Tibial nerve (tissue), 4 donors: ENCODE measurements at regions not wholly inside any gene's neighbourhood (a gene's known extent, or its start where the extent isn't known, plus 50 kb on each side); places are given as distances from the start of the nearest gene placed in this dataset.

ENCODE experiments used
- DNase-seq, 2 donors: peaks; one replicate each; pipeline ENCODE4 v3.0.0-alpha.2; 2019; ENCODE audit warnings: low spot score in 2 of 2
- H3K27ac ChIP-seq, 4 donors: fragments of 200-600 bp; sonication (generic) in 3 of 4; one replicate each; pipeline ENCODE4 v1.5.1; 2017 to 2019; ENCODE audit warnings: mild to moderate bottlenecking in 1 of 4
- H3K27me3 ChIP-seq, 2 donors: fragments of 200-600 bp; sonication (generic) in 1 of 2; one replicate each; pipeline versions ENCODE4 v1.5.1 to v1.6.0; 2017 to 2019
- H3K36me3 ChIP-seq, 3 donors: fragments of 200-600 bp; sonication (generic); one replicate each; pipeline ENCODE4 v1.5.1; 2018 to 2019
- H3K4me1 ChIP-seq, 4 donors: fragments of 200-600 bp; sonication (generic) in 3 of 4; one replicate each; pipeline ENCODE4 v1.5.1; 2017 to 2019
- H3K4me3 ChIP-seq, 4 donors: fragments of 200-600 bp; sonication (generic) in 3 of 4; one replicate each; pipeline ENCODE4 v1.5.1; 2017 to 2019; ENCODE audit warnings: mild to moderate bottlenecking in 1 of 4, moderate library complexity in 1 of 4
- H3K9me3 ChIP-seq, 4 donors: fragments of 200-600 bp; sonication (generic) in 3 of 4; one replicate each; pipeline ENCODE4 v1.5.1; 2017 to 2019
- EP300 ChIP-seq, 2 donors: sonication (generic); formaldehyde crosslinking; IDR thresholded peaks; one replicate each; pipeline ENCODE4 v1.6.1; 2017; ENCODE audit warnings: antibody characterized with exemption in 2 of 2, mild to moderate bottlenecking in 1 of 2
- POLR2A ChIP-seq, 2 donors: fragments of 450-650 bp; IDR thresholded peaks; one replicate each; pipeline ENCODE4 v1.6.1; 2017; ENCODE audit warnings: antibody characterized with exemption in 2 of 2, mild to moderate bottlenecking in 2 of 2, moderate library complexity in 2 of 2
- WGBS, 2 donors: methylation state at CpG; one replicate each; pipeline ENCODE4 v1.1.5; 2018; 5-methylcytosine and 5-hydroxymethylcytosine counted together
- TF ChIP-seq, protein P1 (sequence below), 5 experiments: fragments of 200-600 bp in 3 of 5; fragments of 450-650 bp in 2 of 5; sonication (generic) in 3 of 5; IDR thresholded peaks; one replicate each; pipeline ENCODE4 v1.5.1; 2016 to 2019; ENCODE audit warnings: antibody characterized with exemption in 5 of 5, mild to moderate bottlenecking in 3 of 5, moderate library complexity in 2 of 5

GRCh38 chr5:31033295-31033694 lies 160.2 kb upstream of the CDH6 start:
- Histone ChIP-seq H3K9me3 (no peaks in the 10 kb centered on the region), H3K36me3 (no peaks in the 10 kb centered on the region), H3K27ac (no peak overlapping the region), H3K27me3 (no peaks in the 10 kb centered on the region), H3K4me1 (no peaks in the 10 kb centered on the region), H3K4me3 (no peak overlapping the region)
- TF ChIP-seq POLR2A (IDR thresholded peaks at IDR 0.05) (no peak), EP300 (IDR thresholded peaks at IDR 0.05) (no peak)
- TF ChIP-seq, protein P1, sequence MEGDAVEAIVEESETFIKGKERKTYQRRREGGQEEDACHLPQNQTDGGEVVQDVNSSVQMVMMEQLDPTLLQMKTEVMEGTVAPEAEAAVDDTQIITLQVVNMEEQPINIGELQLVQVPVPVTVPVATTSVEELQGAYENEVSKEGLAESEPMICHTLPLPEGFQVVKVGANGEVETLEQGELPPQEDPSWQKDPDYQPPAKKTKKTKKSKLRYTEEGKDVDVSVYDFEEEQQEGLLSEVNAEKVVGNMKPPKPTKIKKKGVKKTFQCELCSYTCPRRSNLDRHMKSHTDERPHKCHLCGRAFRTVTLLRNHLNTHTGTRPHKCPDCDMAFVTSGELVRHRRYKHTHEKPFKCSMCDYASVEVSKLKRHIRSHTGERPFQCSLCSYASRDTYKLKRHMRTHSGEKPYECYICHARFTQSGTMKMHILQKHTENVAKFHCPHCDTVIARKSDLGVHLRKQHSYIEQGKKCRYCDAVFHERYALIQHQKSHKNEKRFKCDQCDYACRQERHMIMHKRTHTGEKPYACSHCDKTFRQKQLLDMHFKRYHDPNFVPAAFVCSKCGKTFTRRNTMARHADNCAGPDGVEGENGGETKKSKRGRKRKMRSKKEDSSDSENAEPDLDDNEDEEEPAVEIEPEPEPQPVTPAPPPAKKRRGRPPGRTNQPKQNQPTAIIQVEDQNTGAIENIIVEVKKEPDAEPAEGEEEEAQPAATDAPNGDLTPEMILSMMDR (IDR thresholded peaks at IDR 0.05): no peak
- DNase-seq: no peak
- 41 to 49% methylated on average over 1 of the region's 1 CpG for WGBS, 2 donors

DNA sequence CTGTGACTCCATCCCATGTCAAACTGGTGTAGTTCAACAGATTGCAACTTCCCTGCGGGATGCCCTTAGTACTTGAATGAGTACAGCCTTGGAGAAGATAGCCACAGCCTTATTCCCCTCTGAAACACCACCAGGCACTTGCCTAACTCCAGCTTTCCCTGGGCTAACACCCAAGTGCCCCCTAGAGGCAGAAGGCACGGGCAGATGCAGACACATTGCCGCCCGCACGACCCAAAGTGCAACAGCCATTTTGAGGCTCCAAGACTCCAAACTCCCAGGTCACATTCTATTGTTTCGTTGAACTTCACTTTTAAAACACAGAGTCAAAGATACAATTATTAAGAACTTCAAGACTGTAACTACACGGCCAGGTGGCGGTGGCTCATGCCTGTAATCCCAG lies 163.6 kb upstream of the CDH6 start:
- Histone ChIP-seq H3K4me3 (no peak overlapping the region), H3K36me3 (no peaks in the 10 kb centered on the region), H3K4me1 (no peaks in the 10 kb centered on the region), H3K27me3 (no peaks in the 10 kb centered on the region), H3K9me3 (no peaks in the 10 kb centered on the region), H3K27ac (no peak overlapping the region)
- no peak for DNase-seq
- WGBS, 2 donors: 90 to 91% methylated on average over 8 of the region's 8 CpGs
- TF ChIP-seq, protein P1 (IDR thresholded peaks at IDR 0.05): no peak
- TF ChIP-seq EP300 (IDR thresholded peaks at IDR 0.05) (no peak), POLR2A (IDR thresholded peaks at IDR 0.05) (no peak)

DNA sequence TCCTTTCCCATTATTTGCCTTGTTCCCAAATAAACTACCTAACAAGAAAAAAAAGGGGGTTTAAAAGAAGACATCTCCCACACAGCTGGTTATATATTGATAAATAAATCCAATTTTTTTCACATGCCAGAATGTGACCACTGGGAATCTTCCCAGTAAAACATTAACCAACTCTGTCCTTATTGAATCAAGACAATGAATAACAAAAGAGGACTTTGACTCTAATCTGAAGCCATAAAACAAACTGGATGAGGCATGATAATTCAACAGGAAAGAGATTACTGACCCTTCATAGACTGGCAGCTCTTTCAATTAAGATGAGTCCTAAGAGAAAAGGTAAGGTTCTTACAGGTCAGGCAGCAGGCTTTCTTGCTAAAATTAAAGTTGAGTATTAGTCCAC lies 165.8 kb upstream of the CDH6 start:
- Histone ChIP-seq H3K27me3 (no peaks in the 10 kb centered on the region), H3K4me3 (no peak overlapping the region), H3K27ac (no peak overlapping the region), H3K36me3 (no peaks in the 10 kb centered on the region), H3K4me1 (no peaks in the 10 kb centered on the region), H3K9me3 (no peaks in the 10 kb centered on the region)
- DNase-seq: no peak
- no peak for TF ChIP-seq POLR2A (IDR thresholded peaks at IDR 0.05)
- TF ChIP-seq, protein P1 (IDR thresholded peaks at IDR 0.05): no peak
- no peak for TF ChIP-seq EP300 (IDR thresholded peaks at IDR 0.05)

DNA sequence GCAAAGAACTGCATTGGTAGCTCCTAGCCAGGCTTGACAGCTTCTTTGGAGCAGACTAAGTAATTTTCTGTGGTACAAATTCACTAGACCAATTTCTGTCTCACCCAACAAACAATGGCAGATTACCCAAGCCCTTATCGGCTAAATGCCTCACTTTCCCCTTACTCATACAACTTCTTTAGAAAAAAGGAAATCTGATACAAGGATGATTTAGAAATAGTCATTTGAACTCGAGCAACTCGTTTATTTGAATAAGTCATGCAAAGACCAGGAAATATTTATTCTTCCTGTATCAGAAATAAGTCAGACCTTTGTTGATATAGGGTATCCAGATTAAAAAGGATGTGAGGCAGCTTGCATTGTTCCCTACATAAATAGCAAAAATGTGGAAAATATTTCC lies 170.4 kb upstream of the CDH6 start:
- H3K36me3 ChIP-seq: no peaks in the 10 kb centered on the region
- H3K27ac ChIP-seq: no peak overlapping the region
- no peaks in the 10 kb centered on the region for H3K4me1 ChIP-seq
- WGBS, 2 donors: 33 to 37% methylated on average over 3 of the region's 3 CpGs
- no peak for DNase-seq
- H3K9me3 ChIP-seq: no peaks in the 10 kb centered on the region
- TF ChIP-seq POLR2A (IDR thresholded peaks at IDR 0.05): no peak
- TF ChIP-seq, protein P1 (IDR thresholded peaks at IDR 0.05): no peak
- TF ChIP-seq EP300 (IDR thresholded peaks at IDR 0.05): no peak
- no peak overlapping the region for H3K4me3 ChIP-seq
- H3K27me3 ChIP-seq: no peaks in the 10 kb centered on the region

DNA sequence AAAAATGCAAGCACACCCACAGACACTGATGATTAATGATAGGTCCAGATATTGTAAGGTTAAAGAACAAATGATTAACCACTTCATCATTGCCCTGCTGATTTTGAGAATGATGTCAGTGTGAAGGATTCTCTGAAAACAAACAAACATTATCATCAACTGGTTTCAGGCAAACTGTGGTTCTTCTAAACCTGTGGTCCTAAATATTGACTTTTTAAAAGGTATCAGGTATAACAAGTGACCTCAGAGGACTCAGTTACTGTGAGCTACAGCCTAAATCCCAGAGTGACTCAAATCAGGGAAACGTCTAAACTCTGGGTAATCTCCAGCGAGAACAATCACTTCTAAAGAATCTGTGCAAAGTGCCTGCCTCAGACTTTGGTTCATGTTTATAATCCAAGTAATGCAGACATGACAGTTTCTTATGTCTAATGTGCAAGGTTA lies 172.3 kb upstream of the CDH6 start:
- TF ChIP-seq, protein P1 (IDR thresholded peaks at IDR 0.05): no peak
- TF ChIP-seq POLR2A (IDR thresholded peaks at IDR 0.05) (no peak), EP300 (IDR thresholded peaks at IDR 0.05) (no peak)
- H3K36me3 ChIP-seq: no peaks in the 10 kb centered on the region
- 32 to 33% methylated on average over 2 of the region's 2 CpGs for WGBS, 2 donors
- no peaks in the 10 kb centered on the region for H3K27me3 ChIP-seq
- H3K4me3 ChIP-seq: no peak overlapping the region
- H3K9me3 ChIP-seq: no peaks in the 10 kb centered on the region
- no peaks in the 10 kb centered on the region for H3K4me1 ChIP-seq
- H3K27ac ChIP-seq: no peak overlapping the region
- DNase-seq: no peak
